ENCODE measurements at regions not wholly inside any gene's neighbourhood (a gene's known extent, or its start where the extent isn't known, plus 50 kb on each side); places are given as distances from the start of the nearest gene placed in this dataset.
"Not testable (repeated sequence)": the region's sequence is repeated elsewhere in the genome, so short reads cannot be mapped to it uniquely, and the experiment has no call there.

- H3K4me1 ChIP-seq (ENCODE audit: insufficient read depth, low read length): no peaks in the 10 kb centered on the region
- no peaks in the 10 kb centered on the region for H3K9me3 ChIP-seq (ENCODE audit: control insufficient read depth, insufficient read depth, low read length)
Observed at GRCh38 chr6:102848796-102849195, 1455.3 kb downstream of the GRIK2 start.

GRCh38 chr6:102848210-102848609, 1454.7 kb downstream of the GRIK2 start:
- Histone ChIP-seq H3K9ac (ENCODE audit: low read depth, low read length) (no peak overlapping the region), H3K36me3 (ENCODE audit: insufficient read depth, low read length) (no peaks in the 10 kb centered on the region), H3K4me1 (ENCODE audit: insufficient read depth, low read length) (no peaks in the 10 kb centered on the region), H3K9me3 (ENCODE audit: control insufficient read depth, insufficient read depth, low read length) (no peaks in the 10 kb centered on the region)

More at GRCh38 chr6:102848796-102849195, 1455.3 kb downstream of the GRIK2 start:
- Histone ChIP-seq H3K9ac (ENCODE audit: low read depth, low read length) (no peak overlapping the region), H3K36me3 (ENCODE audit: insufficient read depth, low read length) (no peaks in the 10 kb centered on the region)

- Histone ChIP-seq H3K9ac (ENCODE audit: low read depth, low read length) (no peak overlapping the region), H3K4me1 (ENCODE audit: insufficient read depth, low read length) (no peaks in the 10 kb centered on the region), H3K36me3 (ENCODE audit: insufficient read depth, low read length) (no peaks in the 10 kb centered on the region), H3K9me3 (ENCODE audit: control insufficient read depth, insufficient read depth, low read length) (no peaks in the 10 kb centered on the region)
Observed at GRCh38 chr6:102841060-102841459, 1447.6 kb downstream of the GRIK2 start.

GRCh38 chr6:102832021-102832420, 1438.5 kb downstream of the GRIK2 start:
- Histone ChIP-seq H3K36me3 (ENCODE audit: insufficient read depth, low read length) (no peaks in the 10 kb centered on the region), H3K4me1 (ENCODE audit: insufficient read depth, low read length) (no peaks in the 10 kb centered on the region), H3K9ac (ENCODE audit: low read depth, low read length) (no peak overlapping the region), H3K9me3 (ENCODE audit: control insufficient read depth, insufficient read depth, low read length) (no peaks in the 10 kb centered on the region)

GRCh38 chr6:102820098-102820497, 1426.6 kb downstream of the GRIK2 start:
- no peaks in the 10 kb centered on the region for H3K4me1 ChIP-seq (ENCODE audit: insufficient read depth, low read length)
- no peaks in the 10 kb centered on the region for H3K36me3 ChIP-seq (ENCODE audit: insufficient read depth, low read length)
- H3K9ac ChIP-seq (ENCODE audit: low read depth, low read length): no peak overlapping the region
- H3K9me3 ChIP-seq (ENCODE audit: control insufficient read depth, insufficient read depth, low read length): no peaks in the 10 kb centered on the region

GRCh38 chr6:102815207-102815606, 1421.7 kb downstream of the GRIK2 start:
- Histone ChIP-seq H3K9ac (ENCODE audit: low read depth, low read length) (no peak overlapping the region), H3K36me3 (ENCODE audit: insufficient read depth, low read length) (no peaks in the 10 kb centered on the region), H3K9me3 (ENCODE audit: control insufficient read depth, insufficient read depth, low read length) (no peaks in the 10 kb centered on the region), H3K4me1 (ENCODE audit: insufficient read depth, low read length) (no peaks in the 10 kb centered on the region)

GRCh38 chr6:102813489-102814275, 1420.2 kb downstream of the GRIK2 start:
- Histone ChIP-seq H3K4me1 (ENCODE audit: insufficient read depth, low read length) (no peaks in the 10 kb centered on the region), H3K36me3 (ENCODE audit: insufficient read depth, low read length) (no peaks in the 10 kb centered on the region), H3K9me3 (ENCODE audit: control insufficient read depth, insufficient read depth, low read length) (no peaks in the 10 kb centered on the region), H3K9ac (ENCODE audit: low read depth, low read length) (no peak overlapping the region)

GRCh38 chr6:102812242-102812641, 1418.7 kb downstream of the GRIK2 start:
- Histone ChIP-seq H3K36me3 (ENCODE audit: insufficient read depth, low read length) (no peaks in the 10 kb centered on the region), H3K9ac (ENCODE audit: low read depth, low read length) (no peak overlapping the region), H3K9me3 (ENCODE audit: control insufficient read depth, insufficient read depth, low read length) (no peaks in the 10 kb centered on the region), H3K4me1 (ENCODE audit: insufficient read depth, low read length) (no peaks in the 10 kb centered on the region)

- not testable (repeated sequence) for H3K9me3 ChIP-seq (ENCODE audit: control insufficient read depth, insufficient read depth, low read length); H3K4me1 ChIP-seq (ENCODE audit: insufficient read depth, low read length); H3K36me3 ChIP-seq (ENCODE audit: insufficient read depth, low read length); H3K9ac ChIP-seq (ENCODE audit: low read depth, low read length)
Observed at GRCh38 chr6:102808944-102809505, 1415.5 kb downstream of the GRIK2 start.

- Histone ChIP-seq H3K9ac (ENCODE audit: low read depth, low read length) (peak overlapping the region; percentile 56), H3K36me3 (ENCODE audit: insufficient read depth, low read length) (no peaks in the 10 kb centered on the region), H3K9me3 (ENCODE audit: control insufficient read depth, insufficient read depth, low read length) (no peaks in the 10 kb centered on the region), H3K4me1 (ENCODE audit: insufficient read depth, low read length) (no peaks in the 10 kb centered on the region)
Observed at GRCh38 chr6:102799051-102799450, 1405.5 kb downstream of the GRIK2 start.

- peak overlapping the region; percentile 56 for H3K9ac ChIP-seq (ENCODE audit: low read depth, low read length)
- no peaks in the 10 kb centered on the region for H3K36me3 ChIP-seq (ENCODE audit: insufficient read depth, low read length)
- H3K9me3 ChIP-seq (ENCODE audit: control insufficient read depth, insufficient read depth, low read length): no peaks in the 10 kb centered on the region
Observed at GRCh38 chr6:102798636-102799035, 1405.1 kb downstream of the GRIK2 start.

GRCh38 chr6:102793752-102794151, 1400.2 kb downstream of the GRIK2 start:
- no peaks in the 10 kb centered on the region for H3K9me3 ChIP-seq (ENCODE audit: control insufficient read depth, insufficient read depth, low read length)
- H3K4me1 ChIP-seq (ENCODE audit: insufficient read depth, low read length): no peaks in the 10 kb centered on the region
- H3K9ac ChIP-seq (ENCODE audit: low read depth, low read length): no peak overlapping the region
- no peaks in the 10 kb centered on the region for H3K36me3 ChIP-seq (ENCODE audit: insufficient read depth, low read length)

More at GRCh38 chr6:102798636-102799035, 1405.1 kb downstream of the GRIK2 start:
- H3K4me1 ChIP-seq (ENCODE audit: insufficient read depth, low read length): no peaks in the 10 kb centered on the region

GRCh38 chr6:102774326-102774725, 1380.8 kb downstream of the GRIK2 start:
- Histone ChIP-seq H3K36me3 (ENCODE audit: insufficient read depth, low read length) (no peaks in the 10 kb centered on the region), H3K4me1 (ENCODE audit: insufficient read depth, low read length) (no peaks in the 10 kb centered on the region), H3K9me3 (ENCODE audit: control insufficient read depth, insufficient read depth, low read length) (no peaks in the 10 kb centered on the region; the same call in 1 of the 2 replicates), H3K9ac (ENCODE audit: low read depth, low read length) (no peak overlapping the region)

- no peaks in the 10 kb centered on the region for H3K36me3 ChIP-seq (ENCODE audit: insufficient read depth, low read length)
- H3K9me3 ChIP-seq (ENCODE audit: control insufficient read depth, insufficient read depth, low read length): no peaks in the 10 kb centered on the region; the same call in 1 of the 2 replicates
- H3K9ac ChIP-seq (ENCODE audit: low read depth, low read length): no peak overlapping the region
- H3K4me1 ChIP-seq (ENCODE audit: insufficient read depth, low read length): no peaks in the 10 kb centered on the region
Observed at GRCh38 chr6:102773636-102774035, 1380.1 kb downstream of the GRIK2 start.

GRCh38 chr6:102766963-102767362, 1373.5 kb downstream of the GRIK2 start:
- Histone ChIP-seq H3K9me3 (ENCODE audit: control insufficient read depth, insufficient read depth, low read length) (no peaks in the 10 kb centered on the region; the same call in 1 of the 2 replicates), H3K9ac (ENCODE audit: low read depth, low read length) (no peak overlapping the region), H3K4me1 (ENCODE audit: insufficient read depth, low read length) (no peaks in the 10 kb centered on the region), H3K36me3 (ENCODE audit: insufficient read depth, low read length) (no peaks in the 10 kb centered on the region)
